Ammon's horn (tissue), 1 donor: ENCODE measurements at regions not wholly inside any gene's neighbourhood (a gene's known extent, or its start where the extent isn't known, plus 50 kb on each side); places are given as distances from the start of the nearest gene placed in this dataset.
"Not testable (repeated sequence)": the region's sequence is repeated elsewhere in the genome, so short reads cannot be mapped to it uniquely, and the experiment has no call there.

Experiments used
- DNase-seq: peaks from one replicate; pipeline ENCODE4 v3.0.0-alpha.2; 2016; ENCODE audit warnings: low spot score

GRCh38 chr1:74818241-74818640 is 85.3 kb downstream of the TYW3 start:
- no peak for DNase-seq

GRCh38 chr1:74818661-74819456 is 85.9 kb downstream of the TYW3 start:
- DNase-seq: no peak

GRCh38 chr1:74822851-74823401 is 90.0 kb downstream of the TYW3 start:
- DNase-seq: no peak

DNA sequence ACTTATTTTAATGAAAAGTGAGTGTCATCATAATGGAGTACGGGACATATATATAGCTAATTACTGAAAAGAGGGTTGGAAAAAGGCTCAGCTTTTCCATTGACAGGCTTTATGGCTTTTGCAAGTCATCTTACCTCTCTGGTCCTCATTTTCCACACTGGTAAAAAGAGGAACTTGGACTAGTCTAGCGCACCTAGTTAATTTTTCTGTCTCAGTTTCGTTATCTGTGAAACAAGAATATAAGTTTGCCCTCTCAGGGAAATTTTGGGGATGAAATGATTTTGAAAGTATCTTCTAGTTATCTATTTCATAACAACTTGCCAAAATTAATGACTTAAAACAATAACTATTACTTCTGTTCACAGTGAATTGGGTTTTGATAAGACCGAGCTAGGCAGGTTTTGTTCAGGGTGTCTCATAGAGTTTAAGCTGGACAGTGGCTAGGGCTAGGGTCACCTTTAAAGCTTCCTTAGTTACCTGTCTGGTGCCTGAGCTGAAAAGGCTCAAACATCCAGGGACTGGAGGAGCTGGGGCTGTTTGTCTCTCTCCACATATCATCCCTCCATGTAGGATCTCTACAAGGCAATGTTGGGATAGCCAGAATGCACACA is 91.7 kb downstream of the TYW3 start:
- DNase-seq: no peak

GRCh38 chr1:74830766-74831165 is 97.8 kb downstream of the TYW3 start:
- no peak for DNase-seq

GRCh38 chr1:74834261-74834660 is 101.3 kb downstream of the TYW3 start:
- no peak for DNase-seq

DNA sequence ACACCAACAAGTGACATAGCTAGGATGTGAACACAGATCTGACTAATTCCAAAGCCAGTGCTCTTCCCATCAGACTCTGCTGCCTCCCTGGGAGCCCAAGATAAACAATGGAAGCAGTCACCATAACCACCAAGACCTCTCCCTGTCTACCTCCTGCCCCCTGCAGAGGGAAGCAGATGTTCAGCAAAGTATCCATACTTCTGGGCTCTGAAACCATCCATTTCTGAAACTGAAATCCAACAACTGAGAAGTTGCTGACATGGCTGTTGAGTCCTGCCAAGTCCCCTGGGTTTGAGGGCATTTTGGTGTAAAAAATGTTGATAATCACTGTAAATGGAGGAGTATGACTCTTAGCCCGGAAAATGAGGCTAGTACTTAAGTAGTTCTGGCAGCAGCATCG is 102.1 kb downstream of the TYW3 start:
- no peak for DNase-seq

- no peak for DNase-seq
Measured at GRCh38 chr1:74842726-74843125, 109.8 kb downstream of the TYW3 start.

DNA sequence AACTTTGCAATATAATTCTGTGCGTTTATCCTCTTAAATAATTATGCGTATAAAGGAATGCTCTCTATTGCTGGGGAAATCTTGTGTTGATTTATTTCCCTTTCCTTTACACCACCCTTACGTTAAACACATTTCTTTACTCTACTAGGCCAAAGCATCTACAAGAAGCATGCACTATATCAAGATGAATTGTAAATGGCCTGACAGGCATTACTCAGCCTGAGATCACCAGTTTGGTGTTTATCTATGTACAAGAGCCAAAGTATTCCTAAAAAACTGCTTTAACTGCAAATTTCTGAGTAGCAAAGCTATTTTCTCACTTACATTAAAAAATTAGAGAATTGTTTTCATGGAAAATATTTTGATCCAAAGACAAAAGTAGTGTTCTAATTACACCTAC is 114.8 kb downstream of the TYW3 start:
- no peak for DNase-seq

DNA sequence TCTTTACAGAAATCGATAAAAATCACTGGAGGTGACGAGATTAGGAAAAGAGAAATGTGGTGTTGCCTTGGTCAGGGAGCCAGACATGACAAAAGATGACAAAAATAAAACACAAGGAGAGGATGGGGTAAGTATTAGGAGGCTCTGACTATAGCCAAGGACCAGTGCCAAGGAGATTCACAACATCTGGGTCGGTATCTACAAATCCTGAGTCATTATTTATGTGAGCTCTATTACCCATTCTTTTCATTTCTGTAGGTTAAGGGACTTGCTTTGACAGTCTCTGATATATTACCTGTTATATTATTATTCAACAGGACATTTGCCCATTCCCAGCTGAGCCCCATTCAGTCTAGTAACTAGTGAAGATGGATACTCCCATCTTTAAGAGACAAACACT is 120.8 kb downstream of the TYW3 start:
- no peak for DNase-seq

GRCh38 chr1:74856174-74856573 is 123.2 kb downstream of the TYW3 start:
- DNase-seq: no peak

DNA sequence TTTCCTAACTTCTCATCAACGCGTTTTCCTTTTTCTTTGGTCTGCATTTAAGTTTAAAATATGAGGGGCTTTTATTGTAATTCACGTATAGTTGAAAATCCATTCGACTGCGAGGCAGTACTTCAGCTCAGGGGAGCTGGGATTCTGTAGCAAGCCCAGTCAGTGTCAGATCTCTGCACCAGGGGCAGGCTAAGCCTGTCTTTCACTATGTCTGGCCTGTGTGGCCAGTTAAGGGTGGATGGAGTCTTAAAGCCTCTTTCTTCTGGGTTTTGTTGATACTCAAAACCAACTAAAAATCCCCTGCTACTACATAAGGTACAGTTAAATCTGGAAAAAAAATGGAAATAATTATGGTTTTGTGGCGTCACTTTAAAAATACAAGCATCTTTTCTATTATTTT is 124.7 kb downstream of the TYW3 start:
- DNase-seq: no peak

GRCh38 chr1:74858136-74858535 is 125.2 kb downstream of the TYW3 start:
- no peak for DNase-seq

DNA sequence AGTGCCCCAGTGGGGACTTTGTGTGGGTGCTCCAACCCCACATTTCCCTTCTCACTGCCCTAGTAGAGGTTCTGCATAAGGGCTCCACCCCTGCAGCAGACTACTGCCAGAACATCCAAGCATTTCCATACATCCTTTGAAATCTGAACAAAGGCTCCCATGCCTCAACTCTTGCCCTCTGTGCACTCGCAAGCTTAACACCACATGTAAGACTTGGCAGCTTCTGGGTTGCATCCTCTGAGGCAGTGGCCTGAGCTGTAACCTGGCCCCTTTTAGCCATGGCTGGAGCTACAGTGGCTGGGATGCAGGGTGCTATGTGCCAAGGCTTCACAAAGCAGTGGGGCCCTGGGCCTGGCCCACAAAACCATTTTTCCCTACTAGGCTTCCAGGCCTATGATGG is 128.9 kb downstream of the TYW3 start:
- no peak for DNase-seq

GRCh38 chr1:74869702-74870101 is 136.8 kb downstream of the TYW3 start:
- DNase-seq: no peak

DNA sequence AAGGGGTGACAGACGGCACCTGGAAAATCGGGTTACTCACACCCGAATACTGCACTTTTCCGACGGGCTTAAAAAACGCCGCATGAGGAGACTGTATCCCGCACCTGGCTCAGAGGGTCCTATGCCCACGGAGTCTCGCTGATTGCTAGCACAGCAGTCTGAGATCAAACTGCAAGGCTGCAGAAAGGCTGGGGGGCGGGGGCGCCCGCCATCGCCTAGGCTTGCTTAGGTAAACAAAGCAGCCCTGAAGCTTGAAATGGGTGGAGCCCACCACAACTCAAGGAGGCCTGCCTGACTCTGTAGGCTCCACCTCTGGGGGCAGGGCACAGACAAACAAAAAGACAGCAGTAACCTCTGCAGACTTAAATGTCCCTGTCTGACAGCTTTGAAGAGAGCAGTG is 144.4 kb downstream of the TYW3 start:
- not testable (repeated sequence) for DNase-seq

DNA sequence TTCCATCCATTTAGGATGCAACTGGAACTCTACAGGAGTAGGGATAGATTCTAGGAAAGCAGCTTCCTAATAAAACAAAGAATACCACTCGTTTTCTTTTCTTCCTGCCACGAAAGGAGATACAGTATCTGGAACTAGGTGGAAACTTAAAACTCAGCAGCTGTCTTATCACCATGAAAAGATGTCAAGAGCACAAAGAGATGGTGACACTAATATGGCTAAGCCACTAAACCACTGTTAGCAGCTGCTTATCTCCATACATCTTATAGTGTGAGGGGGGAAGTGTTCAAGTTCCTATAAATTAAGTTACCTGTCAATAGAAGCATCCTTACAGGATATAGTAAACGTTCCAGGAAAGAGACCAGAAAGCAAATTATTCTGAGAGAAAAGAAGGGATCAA is 162.5 kb downstream of the TYW3 start:
- DNase-seq: no peak

DNA sequence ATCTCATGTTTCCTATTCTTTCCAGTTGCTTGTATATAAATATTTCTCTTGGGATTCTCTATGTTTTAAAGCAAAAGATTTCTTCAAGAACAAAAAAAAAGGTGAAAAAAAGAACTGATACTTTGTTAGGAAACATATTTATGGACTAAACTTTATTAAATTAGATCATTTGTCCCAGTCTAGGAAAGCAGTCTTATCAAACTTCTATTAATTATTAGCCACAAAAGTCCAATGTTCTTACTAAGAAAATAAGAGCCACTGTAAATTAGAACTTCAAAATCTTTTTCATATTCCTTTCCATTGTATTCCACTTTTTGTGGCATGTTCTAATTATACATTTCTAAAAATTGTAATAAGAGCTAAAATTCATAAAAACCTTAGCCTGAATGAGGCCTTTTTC is 175.2 kb downstream of the TYW3 start:
- DNase-seq: no peak

GRCh38 chr1:74908797-74909196 is 175.8 kb downstream of the TYW3 start:
- DNase-seq: no peak

DNA sequence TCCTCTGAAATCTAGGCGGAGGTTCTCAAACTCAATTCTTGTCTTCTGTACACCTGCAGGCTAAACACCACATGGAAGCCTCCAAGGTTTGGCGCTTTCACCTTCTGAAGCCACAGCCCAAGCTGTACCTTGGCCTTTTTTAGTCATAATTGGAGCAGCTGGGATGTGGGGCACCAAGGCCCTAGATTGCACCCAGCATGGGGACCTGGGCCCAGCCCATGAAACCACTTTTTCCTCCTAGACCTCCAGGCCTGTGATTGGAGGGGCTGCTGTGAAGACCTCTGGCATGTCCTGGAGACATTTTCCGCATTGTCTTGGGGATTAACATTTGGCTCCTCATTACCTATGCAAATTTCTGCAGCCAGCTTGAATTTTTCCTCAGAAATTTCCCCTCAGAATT is 181.0 kb downstream of the TYW3 start:
- no peak for DNase-seq

DNA sequence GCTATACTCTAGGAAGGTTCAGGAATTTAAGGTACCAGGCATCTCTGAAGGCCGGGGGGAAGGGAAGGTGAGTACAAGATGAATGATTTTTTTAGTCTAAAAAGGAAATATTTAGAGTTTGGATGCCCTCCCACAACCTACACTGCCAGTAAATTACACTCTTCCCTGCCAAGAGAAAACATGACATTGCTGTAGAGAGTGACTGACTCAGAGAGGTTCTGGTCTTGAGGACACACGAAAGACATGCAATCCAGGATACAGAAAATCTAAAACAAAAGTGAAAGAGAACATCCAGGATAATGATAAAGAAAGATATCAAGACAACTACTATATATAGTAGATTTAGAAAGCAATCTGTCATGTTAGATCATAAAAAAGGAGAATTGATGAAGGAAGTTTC is 200.5 kb downstream of the TYW3 start:
- no peak for DNase-seq

GRCh38 chr1:74935446-74935845 is 198.7 kb upstream of the LHX8 start:
- DNase-seq: no peak

DNA sequence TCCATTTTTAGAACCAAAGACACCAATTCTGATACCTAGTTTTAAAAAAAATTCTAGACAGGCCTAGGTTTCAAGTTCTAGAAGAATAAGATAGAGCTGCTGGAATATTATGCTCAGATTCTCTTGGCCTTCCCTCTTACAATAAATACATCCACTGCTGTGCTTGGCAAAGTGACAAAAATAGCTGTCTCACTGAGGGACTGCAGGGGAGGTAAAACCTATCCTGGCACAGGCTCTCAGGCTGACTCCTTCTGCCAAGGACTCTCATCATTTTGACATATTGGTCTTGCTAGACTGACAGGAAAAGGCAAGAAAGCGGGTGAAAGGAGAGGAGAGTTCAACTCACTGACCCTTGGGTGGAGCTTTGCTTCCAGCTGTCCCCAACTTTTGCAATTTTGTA is 197.0 kb upstream of the LHX8 start:
- no peak for DNase-seq

DNA sequence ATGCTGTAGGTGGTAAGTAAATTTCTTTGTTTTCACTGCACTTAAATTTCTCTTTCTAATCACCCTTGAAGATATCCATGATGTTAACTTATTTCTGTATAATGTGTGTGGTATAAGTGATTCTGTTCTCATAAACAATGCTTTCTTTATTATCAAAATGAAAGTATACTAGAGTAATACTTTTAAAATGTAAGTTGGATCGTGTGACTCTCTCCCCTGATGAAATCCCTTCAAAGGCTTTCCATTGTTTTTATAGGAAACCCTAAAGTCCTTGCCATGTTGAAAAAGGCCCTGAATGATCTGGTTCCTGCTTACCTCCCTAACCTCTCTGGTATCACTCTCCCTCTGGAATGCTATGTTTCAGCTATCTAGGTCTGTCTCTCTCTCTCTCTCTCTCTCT is 191.1 kb upstream of the LHX8 start:
- DNase-seq: no peak
